Spinal cord (tissue), 9 donors: ENCODE measurements at regions not wholly inside any gene's neighbourhood (a gene's known extent, or its start where the extent isn't known, plus 50 kb on each side); places are given as distances from the start of the nearest gene placed in this dataset.
"Not testable (repeated sequence)": the region's sequence is repeated elsewhere in the genome, so short reads cannot be mapped to it uniquely, and the experiment has no call there.

Experiments
- DNase-seq, 6 donors: peaks; one replicate each; pipeline versions ENCODE4 v3.0.0 to v3.0.0-alpha.2; 2013 to 2015; ENCODE audit warnings: low spot score in 6 of 6, low read depth in 4 of 6
- H3K27ac ChIP-seq: one replicate; pipeline ENCODE4 v1.5.1; 2013; ENCODE audit warnings: low read depth, low read length, control low read depth
- H3K27me3 ChIP-seq: one replicate; pipeline ENCODE4 v1.6.1; 2013; ENCODE audit warnings: low read length; ENCODE audit not compliant: control insufficient read depth, insufficient read depth
- H3K36me3 ChIP-seq: one replicate; pipeline ENCODE4 v1.6.1; 2013; ENCODE audit warnings: low read length; ENCODE audit not compliant: control insufficient read depth, insufficient read depth
- H3K4me1 ChIP-seq: one replicate; pipeline ENCODE4 v1.6.1; 2013; ENCODE audit warnings: low read length; ENCODE audit not compliant: control insufficient read depth, insufficient read depth
- H3K4me3 ChIP-seq: one replicate; pipeline ENCODE4 v1.5.1; 2013; ENCODE audit warnings: low read depth, low read length, control low read depth
- H3K9me3 ChIP-seq: one replicate; pipeline ENCODE4 v1.6.1; 2013; ENCODE audit warnings: low read length; ENCODE audit not compliant: control insufficient read depth, insufficient read depth
- WGBS: methylation state at CpG from one replicate; pipeline ENCODE4 v1.1.5; 2013; ENCODE audit warnings: missing lambda C conversion rate; ENCODE audit not compliant: insufficient coverage; 5-methylcytosine and 5-hydroxymethylcytosine counted together
- donor health status: healthy.

DNA sequence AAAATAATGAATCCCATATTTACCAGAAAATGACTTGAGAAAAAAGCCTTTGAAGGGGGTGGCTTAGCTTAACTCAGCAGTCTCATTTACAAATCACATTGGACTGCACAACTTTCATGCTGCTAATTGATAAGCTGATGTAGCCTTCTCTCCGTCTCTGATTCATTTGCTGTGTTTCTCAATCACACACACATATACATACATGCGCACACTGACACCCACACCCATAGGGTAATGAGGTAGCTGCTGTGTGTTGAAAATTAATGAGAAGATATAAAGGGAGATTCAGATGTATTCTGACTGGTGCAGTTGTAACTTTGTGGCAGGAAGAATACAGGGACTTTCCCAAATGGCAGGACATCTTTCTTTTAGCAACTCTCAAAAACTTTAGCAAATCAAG lies 141.9 kb upstream of the GCFC2 start:
- H3K4me1 ChIP-seq = no peaks in the 10 kb centered on the region
- peaks cover 2% of the 10 kb centered on the region for H3K9me3 ChIP-seq
- no peak for DNase-seq
- no peak overlapping the region for H3K4me3 ChIP-seq
- H3K27ac ChIP-seq = no peak overlapping the region
- H3K27me3 ChIP-seq = no peaks in the 10 kb centered on the region
- H3K36me3 ChIP-seq = no peaks in the 10 kb centered on the region
- WGBS = no CpG with 5 or more reads among the region's 2 CpGs

DNA sequence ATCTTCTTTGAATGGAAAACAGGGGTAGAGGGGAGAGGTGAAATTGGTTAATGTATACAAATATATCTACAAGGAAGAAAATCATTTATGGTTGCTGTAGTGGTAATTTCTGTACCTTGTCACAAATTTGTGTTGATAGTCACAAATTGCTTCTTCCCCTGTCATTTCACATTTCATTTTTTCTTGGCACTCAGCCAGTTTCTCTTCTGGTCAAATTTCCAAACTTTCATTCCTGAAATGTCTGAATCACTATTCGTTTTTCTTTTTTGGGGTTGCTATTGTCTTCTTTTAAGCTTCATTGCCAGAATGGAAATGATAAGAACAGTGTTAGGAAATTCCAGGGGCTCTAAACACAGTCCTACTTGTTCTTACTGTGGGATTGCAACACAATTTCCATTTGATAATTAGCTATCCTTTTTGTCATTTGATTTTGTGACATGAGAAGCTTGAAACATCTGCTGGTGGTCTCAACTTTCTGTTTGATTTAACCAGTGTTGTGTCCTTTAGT lies 136.0 kb upstream of the GCFC2 start:
- no CpG with 5 or more reads among the region's 1 CpG for WGBS

DNA sequence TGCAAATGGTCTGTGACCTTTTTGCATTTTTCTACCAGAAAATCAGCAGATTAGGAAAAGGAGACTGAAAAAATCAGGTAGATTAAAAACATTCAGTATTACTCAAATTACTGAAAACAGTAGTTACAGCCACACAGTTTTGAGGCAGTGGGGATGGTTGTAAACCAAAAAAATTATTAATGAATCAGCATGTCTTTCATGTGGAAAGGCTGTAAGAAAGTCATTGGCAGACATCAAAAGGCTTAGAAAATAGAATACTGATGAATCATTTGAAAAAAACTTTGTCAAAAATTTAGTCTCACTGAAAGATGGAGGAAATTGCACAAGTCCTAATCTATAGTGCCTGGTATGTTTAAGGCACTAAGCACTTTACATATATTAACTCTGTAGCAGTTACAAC lies 133.9 kb upstream of the GCFC2 start:
- DNase-seq = no peak
- Histone ChIP-seq H3K9me3 (no peaks in the 10 kb centered on the region), H3K36me3 (no peaks in the 10 kb centered on the region), H3K4me3 (no peak overlapping the region), H3K27ac (no peak overlapping the region), H3K4me1 (no peaks in the 10 kb centered on the region), H3K27me3 (no peaks in the 10 kb centered on the region)

More for the DNA sequence above, 136.0 kb upstream of the GCFC2 start:
- H3K36me3 ChIP-seq = no peaks in the 10 kb centered on the region
- H3K27ac ChIP-seq = no peak overlapping the region
- DNase-seq = no peak
- no peaks in the 10 kb centered on the region for H3K4me1 ChIP-seq
- no peaks in the 10 kb centered on the region for H3K9me3 ChIP-seq
- H3K4me3 ChIP-seq = no peak overlapping the region
- H3K27me3 ChIP-seq = no peaks in the 10 kb centered on the region

DNA sequence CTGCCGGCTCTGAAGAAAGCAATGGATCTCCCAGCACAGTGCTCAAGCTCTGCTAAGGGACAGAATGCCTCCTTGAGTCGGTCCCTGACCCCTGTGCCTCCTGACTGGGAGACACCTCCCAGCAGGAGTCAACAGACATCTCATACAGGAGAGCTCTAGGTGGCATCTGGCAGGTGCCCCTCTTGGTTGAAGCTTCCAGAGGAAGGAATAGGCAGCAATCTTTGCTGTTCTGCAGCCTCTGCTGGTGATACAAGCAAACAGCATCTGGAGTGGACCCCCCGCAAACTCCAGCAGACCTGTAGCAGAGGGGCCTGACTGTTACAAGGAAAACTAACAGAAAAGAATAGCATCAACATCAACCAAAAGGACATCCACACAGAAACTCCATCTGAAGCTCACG lies 123.9 kb upstream of the GCFC2 start:
- H3K4me1 ChIP-seq, H3K27me3 ChIP-seq, H3K36me3 ChIP-seq, H3K9me3 ChIP-seq, H3K4me3 ChIP-seq, DNase-seq, H3K27ac ChIP-seq: not testable (repeated sequence)
- 93% methylated on average over 2 of the region's 4 CpGs for WGBS

DNA sequence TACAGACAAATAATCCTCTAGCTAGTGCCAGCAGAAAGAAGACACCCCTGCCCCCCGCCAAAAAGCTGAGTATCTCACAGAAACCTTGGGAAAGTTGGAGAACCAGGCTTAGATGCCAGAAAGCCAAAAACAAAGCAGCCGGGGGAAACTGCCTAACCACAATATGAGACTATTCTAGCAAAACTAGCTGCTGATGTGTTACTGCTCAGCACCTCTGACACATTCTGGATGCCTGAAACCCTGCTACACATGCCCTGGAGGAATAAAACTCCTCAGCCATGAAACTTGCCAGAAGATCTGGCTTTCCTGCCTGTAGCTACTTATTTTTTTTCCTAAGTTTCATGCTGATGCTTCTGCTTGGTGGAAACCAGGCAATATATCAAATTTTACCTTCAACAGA lies 122.7 kb upstream of the GCFC2 start:
- H3K4me1 ChIP-seq = no peaks in the 10 kb centered on the region
- H3K36me3 ChIP-seq = no peaks in the 10 kb centered on the region
- H3K4me3 ChIP-seq = no peak overlapping the region
- DNase-seq = no peak
- no peaks in the 10 kb centered on the region for H3K9me3 ChIP-seq
- 91% methylated on average over 1 of the region's 2 CpGs for WGBS
- no peaks in the 10 kb centered on the region for H3K27me3 ChIP-seq
- no peak overlapping the region for H3K27ac ChIP-seq

DNA sequence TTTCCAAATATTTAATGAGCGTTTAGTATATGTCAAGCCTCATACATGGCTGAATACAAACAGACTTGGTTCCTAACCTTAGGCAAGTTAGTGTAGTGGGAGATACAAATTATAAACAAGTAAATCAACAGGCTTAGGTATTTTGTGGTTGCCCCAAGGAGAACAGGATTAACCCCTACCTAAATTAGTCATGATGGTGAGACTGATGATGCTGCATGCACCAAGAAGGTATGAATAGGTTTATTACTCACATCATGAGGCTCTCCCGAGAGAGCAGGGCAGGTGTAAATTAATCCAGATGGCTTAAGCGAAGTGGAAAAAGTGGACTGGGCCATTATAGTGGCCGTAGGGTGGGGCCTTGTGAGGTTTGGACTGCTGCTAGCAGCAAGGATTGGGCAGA lies 118.1 kb upstream of the GCFC2 start:
- Histone ChIP-seq H3K9me3 (peaks cover 6% of the 10 kb centered on the region), H3K4me3 (no peak overlapping the region), H3K36me3 (no peaks in the 10 kb centered on the region), H3K27me3 (no peaks in the 10 kb centered on the region), H3K4me1 (no peaks in the 10 kb centered on the region), H3K27ac (no peak overlapping the region)
- no peak for DNase-seq
- WGBS = 96% methylated on average over 3 of the region's 4 CpGs

DNA sequence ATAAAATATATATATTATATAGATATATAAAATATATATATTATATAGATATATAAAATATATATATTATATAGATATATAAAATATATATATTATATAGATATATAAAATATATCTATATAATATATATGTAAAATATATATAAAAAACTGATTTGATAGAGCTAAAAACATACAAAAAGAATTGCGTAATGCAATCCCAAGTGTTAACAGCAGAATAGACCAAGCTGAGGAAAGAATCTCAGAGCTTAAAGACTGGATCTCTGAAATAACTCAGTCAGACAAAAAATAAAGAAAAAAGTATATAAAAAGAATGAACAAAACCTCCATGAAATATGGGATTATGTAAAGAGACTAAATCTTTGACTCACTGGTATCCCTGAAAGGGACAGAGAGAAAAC lies 112.8 kb upstream of the GCFC2 start:
- not testable (repeated sequence) for DNase-seq, H3K27me3 ChIP-seq, H3K27ac ChIP-seq, H3K4me3 ChIP-seq, H3K4me1 ChIP-seq, H3K36me3 ChIP-seq, H3K9me3 ChIP-seq
- WGBS = no CpG with 5 or more reads among the region's 1 CpG

DNA sequence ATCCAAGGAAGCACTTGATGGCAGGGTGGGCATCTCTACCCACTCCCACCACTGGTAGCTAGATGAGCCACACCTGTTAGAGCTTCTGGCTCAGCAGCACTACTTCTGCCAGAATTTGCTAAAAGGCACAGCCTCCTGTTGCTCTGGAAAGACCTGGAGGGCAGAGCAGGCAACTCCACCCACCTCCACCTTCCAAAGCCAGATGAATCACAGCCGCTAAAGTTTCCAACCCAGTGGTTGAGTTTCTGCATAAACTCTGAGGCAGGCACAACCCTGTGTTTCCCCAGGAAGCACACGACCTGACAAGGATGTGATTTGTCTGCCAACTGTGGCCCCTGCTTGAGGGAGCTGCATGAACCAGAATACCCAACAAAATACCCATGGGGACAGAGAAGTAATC lies 111.6 kb upstream of the GCFC2 start:
- Histone ChIP-seq H3K9me3 (peaks cover 6% of the 10 kb centered on the region), H3K27me3 (no peaks in the 10 kb centered on the region), H3K36me3 (no peaks in the 10 kb centered on the region), H3K4me1 (no peaks in the 10 kb centered on the region), H3K4me3 (no peak overlapping the region), H3K27ac (no peak overlapping the region)
- no peak for DNase-seq
- 70% methylated on average over 2 of the region's 2 CpGs for WGBS

DNA sequence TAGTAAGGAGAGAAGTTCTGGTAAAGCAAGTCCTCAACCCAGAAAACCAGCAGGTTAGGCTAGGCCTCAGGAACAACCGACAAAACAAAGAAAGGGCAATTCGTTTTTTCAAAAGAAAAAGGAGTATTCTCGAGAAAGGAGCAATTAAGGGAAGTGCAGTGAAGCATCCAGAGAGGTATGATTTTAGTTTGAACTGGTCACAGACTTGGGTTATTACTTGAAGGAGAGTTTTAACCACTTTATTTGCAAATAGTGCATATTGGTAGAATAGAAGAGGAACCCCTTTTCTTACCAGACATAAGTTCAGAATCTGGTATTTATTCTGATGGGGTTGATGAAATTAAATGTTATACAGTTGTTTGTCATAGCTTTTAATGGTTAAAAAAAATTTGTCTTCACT lies 110.0 kb upstream of the GCFC2 start:
- Histone ChIP-seq H3K9me3 (peaks cover 2% of the 10 kb centered on the region), H3K36me3 (no peaks in the 10 kb centered on the region), H3K4me1 (no peaks in the 10 kb centered on the region), H3K4me3 (no peak overlapping the region), H3K27me3 (no peaks in the 10 kb centered on the region), H3K27ac (no peak overlapping the region)
- WGBS = 77% methylated on average over 3 of the region's 3 CpGs
- DNase-seq = no peak

DNA sequence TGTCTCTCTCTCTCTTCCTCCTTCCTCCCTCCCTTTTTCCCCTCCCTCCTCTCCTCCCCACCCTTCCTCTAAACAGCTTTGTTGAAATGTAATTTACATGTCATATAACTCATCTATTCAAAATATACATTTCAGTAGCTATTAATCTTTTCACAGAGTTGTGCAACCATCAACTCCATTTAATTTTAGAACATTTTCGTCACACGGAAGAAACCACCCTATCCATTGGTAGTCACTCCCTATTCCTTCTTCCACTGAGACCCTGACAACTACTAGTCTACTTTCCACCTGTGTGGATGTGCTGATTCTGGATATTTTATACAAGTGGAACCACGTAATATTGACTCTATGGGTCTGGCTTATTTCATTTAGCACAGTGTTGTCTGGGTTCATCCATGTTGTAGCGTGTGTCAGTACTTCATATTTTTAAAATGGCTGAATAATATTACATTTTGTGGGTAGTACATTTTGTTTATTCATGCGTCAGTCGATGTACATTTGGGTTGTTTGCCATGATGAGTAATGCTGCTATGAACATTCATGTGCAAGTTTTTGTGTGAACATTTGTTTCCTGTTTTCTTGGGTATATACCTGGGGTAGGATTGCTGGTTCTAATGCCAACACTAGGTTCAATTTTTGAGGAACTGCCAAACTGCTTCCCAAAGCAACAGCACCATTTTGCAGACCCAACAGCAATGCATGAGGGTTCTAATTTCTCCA lies 100.1 kb upstream of the GCFC2 start:
- H3K4me3 ChIP-seq = no peak overlapping the region
- 90% methylated on average over 2 of the region's 6 CpGs for WGBS
- H3K9me3 ChIP-seq = no peaks in the 10 kb centered on the region
- H3K4me1 ChIP-seq = no peaks in the 10 kb centered on the region
- no peaks in the 10 kb centered on the region for H3K27me3 ChIP-seq
- no peak overlapping the region for H3K27ac ChIP-seq
- no peaks in the 10 kb centered on the region for H3K36me3 ChIP-seq
- no peak for DNase-seq
